Germinal center (tissue), 1 donor: ENCODE measurements at regions not wholly inside any gene's neighbourhood (a gene's known extent, or its start where the extent isn't known, plus 50 kb on each side); places are given as distances from the start of the nearest gene placed in this dataset.

Source experiments
- DNase-seq: peaks from one replicate; pipeline ENCODE4 v3.0.0; 2012; ENCODE audit warnings: mixed read lengths, low spot score

DNA sequence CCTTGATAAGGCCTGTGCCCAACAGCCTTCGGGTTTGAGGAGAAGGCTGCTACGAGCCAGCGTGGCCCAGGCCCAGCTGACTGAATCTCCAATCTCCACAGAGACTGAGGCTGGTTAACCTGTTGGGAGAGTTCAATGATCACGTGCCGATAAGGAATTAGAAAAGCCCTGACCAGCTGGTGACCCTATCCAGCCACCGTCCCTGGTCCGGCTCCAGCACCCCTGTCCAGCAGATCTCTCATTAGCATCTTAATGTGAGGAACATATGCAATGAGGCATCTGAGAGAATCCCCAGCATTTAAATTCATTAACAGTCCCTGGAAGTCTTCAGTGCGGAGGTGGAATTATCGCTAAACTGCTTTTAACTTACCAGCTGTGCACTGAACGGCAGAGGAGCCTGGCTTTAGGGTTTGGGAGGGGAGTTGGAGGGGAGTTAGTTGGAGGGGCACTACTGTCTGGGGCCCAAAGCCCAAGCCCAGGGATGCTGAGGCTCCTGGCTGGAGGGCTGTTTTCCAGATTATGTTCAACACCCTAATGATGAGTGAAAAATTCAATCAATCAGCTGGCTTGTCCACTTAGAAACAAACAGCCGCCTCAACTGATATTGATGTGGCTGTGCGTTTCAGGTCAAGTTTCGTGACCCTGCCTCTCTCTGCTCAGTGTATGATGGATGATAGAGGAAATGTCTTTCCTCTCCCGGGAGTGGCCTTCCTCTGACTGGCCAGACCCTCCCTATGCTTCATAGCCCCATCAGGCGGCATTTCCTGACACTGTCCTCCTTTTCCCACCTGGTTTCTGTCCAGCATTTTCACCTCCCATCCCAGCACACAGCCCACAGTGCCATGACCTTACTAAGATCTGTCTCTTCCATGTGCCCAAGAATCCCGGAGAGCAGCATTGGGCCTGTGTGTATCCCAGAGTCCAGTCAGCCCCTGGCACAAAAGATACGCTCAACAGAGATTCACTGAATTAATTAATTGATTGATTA, 184.5 kb downstream of the CCT6B start:
- DNase-seq, result no peak

GRCh38 chr17:34773036-34773435, 188.2 kb downstream of the CCT6B start:
- DNase-seq, result no peak

- no peak for DNase-seq
Measured at GRCh38 chr17:34771891-34772290, 189.4 kb downstream of the CCT6B start.

DNA sequence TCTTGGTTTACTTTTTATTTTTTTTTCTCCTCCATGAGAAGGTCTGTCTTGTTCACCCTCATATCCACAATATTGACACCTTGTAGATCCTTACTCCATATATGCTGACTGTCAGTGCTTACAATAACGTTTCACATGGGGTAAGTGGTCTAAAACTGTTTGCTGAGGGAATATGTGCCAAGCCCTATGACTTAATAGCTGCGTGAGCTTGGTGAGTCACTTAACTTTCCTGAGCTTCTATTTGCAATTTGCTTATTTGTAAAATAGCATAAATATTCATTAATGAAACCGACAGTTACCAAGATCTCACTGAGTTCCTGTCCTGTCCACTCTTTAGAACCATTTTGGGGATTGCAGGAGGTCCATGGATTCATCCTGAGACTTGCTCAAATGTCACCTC, 190.7 kb downstream of the CCT6B start:
- DNase-seq, result no peak

DNA sequence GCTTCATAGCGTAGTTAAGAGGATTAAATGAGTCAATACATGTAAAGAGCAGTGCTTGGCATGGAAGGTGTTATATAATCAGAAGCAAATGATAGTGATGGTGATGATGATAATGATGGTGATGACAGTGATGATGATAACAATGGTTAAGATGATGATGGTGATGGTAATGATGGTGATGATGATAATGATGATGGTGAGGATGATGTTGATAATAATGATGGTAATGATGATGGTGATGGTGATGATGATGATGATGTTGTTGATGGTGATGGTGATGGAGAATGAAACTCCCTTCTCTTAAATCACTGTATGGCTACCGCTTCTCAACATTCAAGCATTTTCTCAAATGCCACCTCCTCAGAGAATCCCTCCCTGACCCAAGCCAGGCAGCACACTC, 190.5 kb downstream of the TMEM132E start:
- no peak for DNase-seq

- no peak for DNase-seq
Measured at GRCh38 chr17:34769049-34769448, 189.7 kb downstream of the TMEM132E start.

DNA sequence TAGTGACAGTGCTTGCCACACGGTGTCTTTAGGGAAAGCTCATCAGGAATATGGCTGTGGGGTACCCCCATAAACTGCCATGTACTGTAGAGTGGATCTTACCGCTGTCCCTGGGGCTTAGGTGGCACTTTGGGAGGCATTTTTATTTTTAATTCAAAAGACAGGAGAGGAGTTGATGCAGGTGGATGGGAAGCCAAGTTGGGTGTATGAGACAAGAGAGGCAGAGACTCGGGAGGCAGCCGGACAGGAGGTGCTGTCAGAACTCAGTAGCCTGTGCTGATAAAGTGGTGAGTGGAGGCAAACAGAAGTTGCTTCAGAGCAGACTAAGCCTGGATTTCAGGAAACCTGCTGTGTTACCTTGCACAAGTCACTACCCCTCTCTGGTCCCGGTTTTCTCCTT, 185.9 kb downstream of the TMEM132E start:
- no peak for DNase-seq

DNA sequence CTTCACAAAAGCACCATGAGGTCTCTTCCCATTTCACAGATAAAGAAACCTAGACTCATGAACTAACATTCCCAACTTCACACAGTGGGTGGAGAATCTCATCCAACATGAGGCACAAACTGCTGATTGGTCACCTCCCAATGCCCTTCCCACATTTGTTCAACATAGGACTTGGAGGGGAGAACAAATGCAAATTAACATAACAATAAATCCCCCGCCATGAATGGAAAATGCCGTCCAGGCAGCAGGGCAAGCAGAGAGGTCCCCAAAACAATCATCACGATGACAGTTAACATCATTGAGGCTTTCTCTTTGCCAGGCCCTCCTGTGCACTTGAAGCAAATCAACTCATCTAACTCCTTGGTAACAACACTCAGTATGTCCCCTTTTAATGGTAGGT, 185.3 kb downstream of the TMEM132E start:
- no peak for DNase-seq

DNA sequence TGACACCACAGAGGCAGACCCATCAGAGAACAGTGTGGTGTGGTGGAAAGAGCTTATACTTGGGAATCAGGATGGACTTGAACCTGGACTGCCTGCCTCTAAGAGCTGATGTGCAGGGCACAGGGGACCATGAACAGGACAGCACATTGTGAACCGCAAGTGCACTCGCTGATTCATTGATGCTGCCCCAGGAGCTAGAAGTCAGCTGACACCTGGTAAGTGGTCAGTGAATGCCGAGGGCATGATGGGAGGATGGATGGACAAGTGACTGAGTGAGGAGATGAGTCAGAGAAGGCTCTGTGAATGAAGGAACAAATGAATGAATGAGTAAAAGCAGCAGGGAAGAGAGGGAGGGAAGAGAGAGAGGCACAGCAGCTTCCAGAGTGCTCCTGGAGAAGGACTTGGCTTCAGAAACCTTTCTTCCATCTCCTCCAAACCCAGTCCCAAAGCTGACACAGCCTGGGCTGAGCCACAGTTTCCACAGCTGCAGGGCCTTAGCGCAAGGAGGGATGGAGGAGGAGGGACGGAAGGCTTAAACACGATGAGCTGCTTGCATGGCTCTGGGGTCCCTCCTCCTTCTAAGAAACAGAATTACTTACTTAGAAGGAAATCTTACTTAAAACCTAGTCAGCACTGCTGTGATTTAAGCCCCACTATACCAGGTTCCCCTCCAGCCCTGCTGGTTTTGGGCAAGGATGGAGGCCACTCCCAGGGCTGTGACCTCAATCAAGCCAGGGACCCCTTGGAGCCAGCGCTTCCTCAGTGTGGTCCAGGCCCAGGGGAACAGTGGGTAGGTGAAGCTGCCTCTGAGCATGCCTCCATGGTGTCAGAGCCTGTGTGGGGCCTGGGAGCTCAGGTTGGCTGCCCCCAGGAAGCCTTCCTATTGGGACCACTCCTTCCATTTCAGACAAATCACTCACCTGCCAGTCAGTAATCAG, 184.6 kb downstream of the TMEM132E start:
- no peak for DNase-seq

DNA sequence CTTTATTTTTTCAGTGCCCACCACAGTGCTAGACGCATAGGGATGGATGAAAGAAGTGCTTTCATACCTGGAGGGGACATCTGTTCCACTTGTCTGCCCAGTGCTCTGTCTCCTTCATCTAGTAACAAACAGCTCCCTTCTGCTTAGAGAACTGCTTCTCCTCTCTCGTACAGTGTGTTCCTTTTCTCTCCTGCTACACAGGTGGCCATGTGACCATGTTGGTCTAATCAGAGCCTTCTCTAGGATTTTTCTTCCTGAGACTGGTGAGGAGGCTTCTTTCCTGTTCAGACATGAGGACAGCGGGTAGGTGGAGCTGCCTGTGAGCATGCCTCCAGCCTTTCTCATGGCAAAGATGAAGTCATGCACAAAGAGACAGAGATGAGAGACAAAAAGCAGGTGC, 182.7 kb downstream of the TMEM132E start:
- DNase-seq, result no peak

DNA sequence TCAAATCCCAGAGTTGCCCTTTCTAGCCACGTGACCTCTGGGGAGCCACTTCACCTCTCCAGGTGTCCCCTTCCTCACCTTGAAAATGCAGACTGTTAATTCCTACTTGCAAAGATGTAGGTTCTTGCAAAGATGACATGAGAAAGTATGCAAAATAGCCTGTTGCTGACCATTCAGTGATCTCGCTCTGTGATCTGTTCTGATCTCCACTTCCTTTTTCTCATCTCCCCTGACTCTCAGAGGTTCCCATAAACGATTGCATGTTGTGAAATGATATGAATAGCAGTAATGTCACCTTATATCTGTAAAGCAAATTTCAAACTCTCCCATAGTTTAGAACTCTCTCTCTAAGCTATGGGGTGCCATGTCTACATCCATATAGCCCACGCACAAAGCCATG, 182.3 kb downstream of the TMEM132E start:
- no peak for DNase-seq

DNA sequence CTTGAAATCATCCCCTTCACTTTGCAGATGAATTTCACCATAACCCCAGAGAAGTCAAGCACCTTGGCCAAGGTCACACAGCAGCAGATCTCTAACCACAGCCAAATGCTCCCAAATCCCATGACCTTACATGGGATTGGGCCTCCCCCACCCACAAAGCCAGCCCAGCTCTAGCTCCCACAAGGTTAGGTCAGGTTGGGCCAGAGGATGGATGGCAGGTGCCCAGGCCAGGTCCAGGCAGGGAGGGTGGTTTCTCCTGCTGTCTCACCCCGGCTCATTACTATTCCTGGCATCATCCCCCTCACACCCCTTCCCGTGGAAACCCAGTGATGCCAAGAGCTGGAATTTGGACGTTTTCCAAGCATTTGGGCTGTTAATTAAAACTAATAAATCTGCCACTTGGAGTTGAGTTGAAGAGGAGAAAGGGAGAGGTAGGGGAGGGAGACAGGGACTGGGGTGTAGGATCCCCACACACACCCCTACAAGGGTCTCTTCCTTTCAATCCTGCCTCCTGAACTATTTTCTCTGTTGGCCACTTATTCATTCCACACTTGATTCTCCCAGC, 181.6 kb downstream of the TMEM132E start:
- DNase-seq, result no peak

GRCh38 chr17:34758718-34759117, 179.3 kb downstream of the TMEM132E start:
- no peak for DNase-seq

GRCh38 chr17:34758316-34758715, 178.9 kb downstream of the TMEM132E start:
- DNase-seq, result no peak

DNA sequence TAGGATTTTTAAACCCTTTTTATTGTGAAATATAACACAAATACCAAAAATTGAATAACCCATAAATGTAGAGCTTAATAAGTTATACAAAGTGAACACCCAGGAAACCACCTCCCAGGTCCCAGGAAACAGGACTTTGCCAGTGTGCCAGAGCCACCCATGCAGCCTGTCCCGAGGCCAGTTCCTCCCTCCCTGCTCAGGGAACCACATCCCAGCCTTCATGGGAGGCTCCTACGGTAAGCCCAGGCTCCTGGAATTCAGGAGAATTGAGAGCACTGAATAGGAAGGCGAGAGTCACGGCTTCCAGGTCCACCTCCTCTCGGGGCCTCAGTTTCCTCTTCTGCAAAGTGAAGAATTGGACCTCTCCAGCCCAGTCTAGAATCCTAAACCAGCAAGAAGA, 178.2 kb downstream of the TMEM132E start:
- DNase-seq, result no peak

- DNase-seq, result no peak
Measured at GRCh38 chr17:34757106-34757505, 177.7 kb downstream of the TMEM132E start.

GRCh38 chr17:34756637-34757021, 177.2 kb downstream of the TMEM132E start:
- DNase-seq, result no peak

- DNase-seq, result no peak
Measured at GRCh38 chr17:34755981-34756636, 176.7 kb downstream of the TMEM132E start.

- no peak for DNase-seq
Measured at GRCh38 chr17:34755371-34755770, 176.0 kb downstream of the TMEM132E start.

- DNase-seq, result no peak
Measured at GRCh38 chr17:34750004-34750403, 170.6 kb downstream of the TMEM132E start.

DNA sequence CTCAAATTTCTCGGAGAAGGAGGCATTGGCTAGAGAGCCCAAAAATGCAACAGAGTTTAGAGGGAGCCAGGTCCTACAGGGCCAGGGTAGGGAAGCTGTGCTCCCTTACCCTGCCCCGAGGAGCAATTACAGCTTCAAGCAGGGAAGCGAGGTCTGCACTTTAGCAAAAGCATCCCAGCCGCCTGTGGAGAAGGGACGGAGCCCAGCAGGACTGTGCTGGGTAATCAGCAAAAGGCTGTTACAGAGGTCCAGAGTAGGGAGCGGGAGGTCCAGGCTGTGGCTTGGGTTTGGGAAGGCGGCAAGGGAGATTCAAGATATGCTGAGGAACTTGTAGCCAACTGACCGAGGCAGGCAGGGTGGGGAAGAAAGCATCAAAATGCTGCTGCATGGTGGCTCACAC, 162.6 kb downstream of the TMEM132E start:
- no peak for DNase-seq
